HCT116 (cell line): ENCODE measurements at regions not wholly inside any gene's neighbourhood (a gene's known extent, or its start where the extent isn't known, plus 50 kb on each side); places are given as distances from the start of the nearest gene placed in this dataset.

Experiments used
- ATAC-seq: fragments of 200-7000 bp; cut with Tn5 transposase; 2 replicates; pipeline ENCODE4 v1.9.1; 2020; ENCODE audit warnings: mild to moderate bottlenecking, moderate library complexity
- BruUV-seq: library from RNA; stranded (reverse); fragments of 400-500 nt; replicated peaks from 2 replicates; lab custom pipeline; 2021; lab: Mats Ljungman, UMichigan
- CTCF ChIA-PET: fragments of 300-600 bp; sonication (Branson Sonifier 250); formaldehyde crosslinking; loops from one replicate; lab custom pipeline; 2021; ENCODE audit warnings: antibody characterized with exemption; lab: Charles Lee
- POLR2A ChIA-PET: fragments of 300-600, 350-600 bp; sonication (Branson Sonifier 250); formaldehyde crosslinking; loops from one replicate; lab custom pipeline; 2021; ENCODE audit warnings: antibody characterized with exemption; lab: Charles Lee
- RAD21 ChIA-PET, 2 experiments: fragments of 300-600 bp; sonication (Branson Sonifier 250); formaldehyde crosslinking; loops; one replicate each; lab custom pipeline; 2023; ENCODE audit warnings: low total read pairs in 2 of 2; ENCODE audit not compliant: uncharacterized antibody in 2 of 2, unreplicated experiment in 2 of 2, low non-redundant PET in 1 of 2; lab: Charles Lee
- DNase-seq: peaks from one replicate; pipeline ENCODE4 v3.0.0-alpha.2; 2010; ENCODE audit warnings: low read depth, low spot score
- H2AFZ ChIP-seq: fragments of 200-600 bp; shearing (Covaris generic), sonication (generic); 2 replicates; pipeline ENCODE4 v1.6.1; 2017; ENCODE audit warnings: low read depth, mixed run types, mixed read lengths, antibody characterized with exemption, low read length; ENCODE audit not compliant: poor library complexity, severe bottlenecking
- H3K27ac ChIP-seq: 2 replicates; pipeline ENCODE4 v1.5.1; 2012; ENCODE audit warnings: low read depth, low read length
- H3K27me3 ChIP-seq: fragments of 200-600 bp; sonication (generic); 2 replicates; pipeline ENCODE4 v1.6.1; 2016; ENCODE audit warnings: mixed run types, low read length, mixed read lengths; ENCODE audit not compliant: insufficient read depth
- H3K36me3 ChIP-seq, 2 experiments: fragments of 200-500 bp in 1 of 2; fragments of 200-600 bp in 1 of 2; sonication (Bioruptor generic) in 1 of 2; sonication (generic) in 1 of 2; 2 replicates each; pipeline versions ENCODE4 v1.5.1 to v1.6.1; 2014 to 2016; ENCODE audit warnings: low read length in 2 of 2, inconsistent platforms in 1 of 2, mixed read lengths in 1 of 2, mixed run types in 1 of 2; ENCODE audit not compliant: insufficient read depth in 2 of 2, control insufficient read depth in 1 of 2
- H3K4me1 ChIP-seq, 2 experiments: fragments of 200-600 bp in 1 of 2; sonication (generic) in 1 of 2; 2 replicates each; pipeline versions ENCODE4 v1.5.1 to v1.6.1; 2012 to 2017; ENCODE audit warnings: low read length in 2 of 2, inconsistent platforms in 1 of 2, mild to moderate bottlenecking in 1 of 2, mixed read lengths in 1 of 2, mixed run types in 1 of 2, moderate library complexity in 1 of 2; ENCODE audit not compliant: insufficient read depth in 2 of 2, control insufficient read depth in 1 of 2
- H3K4me2 ChIP-seq: fragments of 200-600 bp; sonication (generic); 2 replicates; pipeline ENCODE4 v1.6.1; 2017; ENCODE audit warnings: mixed run types, low read length, mixed read lengths
- H3K4me3 ChIP-seq, 2 experiments: fragments of 200-600 bp in 1 of 2; sonication (generic) in 1 of 2; replicated peaks in 1 of 2; 2 replicates each; pipeline ENCODE4 v1.5.1; 2011 to 2016; ENCODE audit warnings: low read length in 2 of 2, control low read depth in 1 of 2, low read depth in 1 of 2, mild to moderate bottlenecking in 1 of 2, mixed read lengths in 1 of 2, mixed run types in 1 of 2
- H3K79me2 ChIP-seq: fragments of 200-600 bp; sonication (generic); 2 replicates; pipeline ENCODE4 v1.6.1; 2017; ENCODE audit warnings: mild to moderate bottlenecking, mixed run types, low read length, moderate library complexity, mixed read lengths; ENCODE audit not compliant: insufficient read depth
- H3K9ac ChIP-seq: fragments of 200-600 bp; sonication (generic); 2 replicates; pipeline ENCODE4 v1.6.1; 2016; ENCODE audit warnings: low read length, mixed read lengths
- H3K9me2 ChIP-seq: fragments of 200-600 bp; sonication (generic), shearing (Covaris generic); 2 replicates; pipeline ENCODE4 v1.6.1; 2017; ENCODE audit warnings: mixed run types, mild to moderate bottlenecking, moderate library complexity; ENCODE audit not compliant: insufficient read depth
- H3K9me3 ChIP-seq, 2 experiments: fragments of 200-500 bp in 1 of 2; fragments of 200-600 bp in 1 of 2; sonication (Bioruptor generic) in 1 of 2; sonication (generic) in 1 of 2; 2 replicates each; pipeline ENCODE4 v1.6.1; 2014 to 2017; ENCODE audit warnings: low read length in 2 of 2, mixed read lengths in 2 of 2, inconsistent platforms in 1 of 2, low read depth in 1 of 2, mild to moderate bottlenecking in 1 of 2, mixed run types in 1 of 2, moderate library complexity in 1 of 2; ENCODE audit not compliant: control insufficient read depth in 1 of 2, insufficient read depth in 1 of 2
- H4K20me1 ChIP-seq: fragments of 200-600 bp; sonication (generic), shearing (Covaris generic); 2 replicates; pipeline ENCODE4 v1.6.1; 2017; ENCODE audit warnings: mixed run types, mild to moderate bottlenecking, moderate library complexity; ENCODE audit not compliant: insufficient read depth
- ATF3 ChIP-seq: IDR thresholded peaks from 2 replicates; pipeline ENCODE4 v1.6.1; 2012
- CEBPB ChIP-seq: IDR thresholded peaks from 2 replicates; pipeline ENCODE4 v1.6.1; 2012; ENCODE audit warnings: low read depth
- JUND ChIP-seq: IDR thresholded peaks from 2 replicates; pipeline ENCODE4 v1.6.1; 2012
- POLR2A ChIP-seq: IDR thresholded peaks from 2 replicates; pipeline ENCODE4 v1.7.0; 2011; ENCODE audit warnings: borderline replicate concordance; ENCODE audit not compliant: insufficient read depth, insufficient read length; ENCODE audit errors: extremely low read depth
- POLR2AphosphoS5 ChIP-seq: IDR thresholded peaks from 2 replicates; pipeline ENCODE4 v1.6.1; 2011; ENCODE audit warnings: mild to moderate bottlenecking, low read depth, low read length, moderate library complexity
- SP1 ChIP-seq: IDR thresholded peaks from 2 replicates; pipeline ENCODE4 v1.6.1; 2012; ENCODE audit warnings: low read depth
- TCF7L2 ChIP-seq: IDR thresholded peaks from 2 replicates; pipeline ENCODE4 v1.7.0; 2011; ENCODE audit warnings: borderline replicate concordance, inconsistent platforms; ENCODE audit not compliant: insufficient read depth, insufficient read length; ENCODE audit errors: extremely low read depth
- YY1 ChIP-seq: IDR thresholded peaks from 2 replicates; pipeline ENCODE4 v1.6.1; 2011; ENCODE audit warnings: low read length, low read depth, moderate library complexity, mild to moderate bottlenecking; ENCODE audit not compliant: insufficient replicate concordance; ENCODE audit errors: extremely low read depth
- ZBTB33 ChIP-seq: IDR thresholded peaks from 2 replicates; pipeline ENCODE4 v1.6.1; 2011; ENCODE audit warnings: mild to moderate bottlenecking, low read length, moderate library complexity; ENCODE audit not compliant: insufficient replicate concordance; ENCODE audit errors: extremely low read depth
- ZFX ChIP-seq: fragments of 450-650 bp; IDR thresholded peaks from 2 replicates; pipeline ENCODE4 v1.6.1; 2017
- ZNF274 ChIP-seq: fragments of 200-500 bp; sonication (Bioruptor generic); IDR thresholded peaks from 2 replicates; pipeline ENCODE4 v1.6.1; 2014; ENCODE audit warnings: mild to moderate bottlenecking, low read depth, low read length, inconsistent platforms
- intact Hi-C: fragments of 100-400 bp; cut with micrococcal nuclease; formaldehyde crosslinking; loops from 2 replicates; pipeline ENCODE4 v1.10.0; 2022

GRCh38 chr4:43251841-43252240 is 359.3 kb downstream of the GRXCR1 start:
- Histone ChIP-seq H3K36me3 (no peaks in the 10 kb centered on the region), H3K4me1 (no peaks in the 10 kb centered on the region), H4K20me1 (no peaks in the 10 kb centered on the region), H3K27ac (no peak overlapping the region), H3K79me2 (no peaks in the 10 kb centered on the region), H3K27me3 (no peaks in the 10 kb centered on the region), H3K9me3 (peaks cover 14 to 24% of the 10 kb centered on the region in 2 experiments; a peak in 2 of 4 replicates), H3K9me2 (no peaks in the 10 kb centered on the region), H2AFZ (no peak overlapping the region), H3K4me2 (no peak overlapping the region), H3K9ac (no peak overlapping the region), H3K4me3 (no peak overlapping the region)
- intact Hi-C loops, result no loop called here
- no peak for ATAC-seq
- no peak for DNase-seq
- TF ChIP-seq SP1 (no peak), ATF3 (no peak), ZNF274 (no peak), TCF7L2 (no peak), ZBTB33 (no peak), POLR2A (no peak), ZFX (no peak), POLR2AphosphoS5 (no peak), JUND (no peak), YY1 (no peak), CEBPB (no peak)
- ChIA-PET POLR2A (no interaction called here), RAD21 (no interaction called here), CTCF (no interaction called here)
- BruUV-seq, result no TSS peak
